Neural cell (in vitro differentiated cells): ENCODE measurements at regions not wholly inside any gene's neighbourhood (a gene's known extent, or its start where the extent isn't known, plus 50 kb on each side); places are given as distances from the start of the nearest gene placed in this dataset.

Source experiments
- H2AFZ ChIP-seq: fragments of 200-600, 300-800 bp; sonication (generic), shearing (Covaris generic); 2 replicates; pipeline ENCODE4 v1.6.0; 2014; ENCODE audit warnings: low read depth, mild to moderate bottlenecking, antibody characterized with exemption, low read length, moderate library complexity
- H3F3A ChIP-seq: fragments of 200-600 bp; shearing (Covaris generic); 2 replicates; pipeline ENCODE4 v1.6.1; 2016; ENCODE audit warnings: mild to moderate bottlenecking, moderate library complexity, mixed read lengths, antibody characterized with exemption, low read length; ENCODE audit not compliant: insufficient read depth, poor library complexity, severe bottlenecking
- H3K27ac ChIP-seq: fragments of 200-600, 300-800 bp; sonication (generic), shearing (Covaris generic); 2 replicates; pipeline ENCODE4 v1.5.1; 2014; ENCODE audit warnings: mild to moderate bottlenecking, low read length, moderate library complexity
- H3K27me3 ChIP-seq: fragments of 300-800, 200-600 bp; sonication (generic), shearing (Covaris generic); 2 replicates; pipeline ENCODE4 v1.6.0; 2014; ENCODE audit warnings: mild to moderate bottlenecking, low read depth, low read length, moderate library complexity; ENCODE audit not compliant: insufficient read depth
- H3K36me3 ChIP-seq: fragments of 300-800, 200-600 bp; sonication (generic), shearing (Covaris generic); 2 replicates; pipeline ENCODE4 v1.5.1; 2014; ENCODE audit warnings: mild to moderate bottlenecking, antibody characterized with exemption, low read length, moderate library complexity; ENCODE audit not compliant: insufficient read depth
- H3K4me2 ChIP-seq: fragments of 300-800, 200-600 bp; sonication (generic), shearing (Covaris generic); 2 replicates; pipeline ENCODE4 v1.6.0; 2014; ENCODE audit warnings: mild to moderate bottlenecking, low read length
- H3K4me3 ChIP-seq: fragments of 300-800, 200-600 bp; sonication (generic), shearing (Covaris generic); 2 replicates; pipeline ENCODE4 v1.5.1; 2014; ENCODE audit warnings: mild to moderate bottlenecking, low read length, moderate library complexity
- H3K79me2 ChIP-seq: fragments of 200-600 bp; shearing (Covaris generic); replicated peaks from 2 replicates; pipeline ENCODE4 v1.6.0; 2014; ENCODE audit warnings: mild to moderate bottlenecking, low read length, moderate library complexity; ENCODE audit not compliant: insufficient read depth
- H3K9ac ChIP-seq: fragments of 300-800, 200-600 bp; sonication (generic), shearing (Covaris generic); 2 replicates; pipeline ENCODE4 v1.6.1; 2016; ENCODE audit warnings: mild to moderate bottlenecking, low read length, mixed read lengths
- H3K9me2 ChIP-seq: fragments of 200-600 bp; shearing (Covaris generic); 2 replicates; pipeline ENCODE4 v1.6.1; 2016; ENCODE audit warnings: mild to moderate bottlenecking, low read length, mixed read lengths; ENCODE audit not compliant: insufficient read depth
- H3K9me3 ChIP-seq: fragments of 200-600, 300-800 bp; sonication (generic), shearing (Covaris generic); 2 replicates; pipeline ENCODE4 v1.6.1; 2016; ENCODE audit warnings: mild to moderate bottlenecking, mixed run types, low read length, moderate library complexity, mixed read lengths
- H4K20me1 ChIP-seq: fragments of 200-600 bp; shearing (Covaris generic); 2 replicates; pipeline ENCODE4 v1.6.1; 2016; ENCODE audit warnings: mild to moderate bottlenecking, mixed run types; ENCODE audit not compliant: insufficient read depth
- CTCF ChIP-seq: fragments of 450-650 bp; IDR thresholded peaks from 2 replicates; pipeline ENCODE4 v1.5.1; 2014; ENCODE audit warnings: antibody characterized with exemption, mild to moderate bottlenecking, moderate library complexity; ENCODE audit not compliant: poor library complexity, severe bottlenecking
- EP300 ChIP-seq: fragments of 450-650 bp; conservative IDR thresholded peaks from 2 replicates; pipeline ENCODE4 v1.6.1; 2014; ENCODE audit warnings: antibody characterized with exemption, mild to moderate bottlenecking, moderate library complexity; ENCODE audit not compliant: poor library complexity, severe bottlenecking
- EZH2 ChIP-seq: fragments of 200-600, 300-800 bp; shearing (Covaris generic), sonication (generic); IDR thresholded peaks from 2 replicates; pipeline ENCODE4 v1.6.1; 2014; ENCODE audit warnings: antibody characterized with exemption, low read length, borderline replicate concordance, mild to moderate bottlenecking; ENCODE audit not compliant: insufficient read depth, poor library complexity, severe bottlenecking
- MXI1 ChIP-seq: fragments of 450-650 bp; conservative IDR thresholded peaks from 2 replicates; pipeline ENCODE4 v1.6.1; 2014; ENCODE audit warnings: antibody characterized with exemption, mild to moderate bottlenecking; ENCODE audit not compliant: poor library complexity, severe bottlenecking
- POLR2AphosphoS5 ChIP-seq: IDR thresholded peaks from 2 replicates; pipeline ENCODE4 v1.6.1; 2012
- RAD21 ChIP-seq: fragments of 450-650 bp; conservative IDR thresholded peaks from 2 replicates; pipeline ENCODE4 v1.6.1; 2014; ENCODE audit warnings: antibody characterized with exemption, mild to moderate bottlenecking, moderate library complexity
- REST ChIP-seq: IDR thresholded peaks from 2 replicates; pipeline ENCODE4 v1.6.1; 2012; ENCODE audit warnings: borderline replicate concordance
- SMC3 ChIP-seq: fragments of 450-650 bp; conservative IDR thresholded peaks from 2 replicates; pipeline ENCODE4 v1.6.1; 2014; ENCODE audit warnings: antibody characterized with exemption, mild to moderate bottlenecking, moderate library complexity; ENCODE audit not compliant: poor library complexity
- TAF1 ChIP-seq: IDR thresholded peaks from 2 replicates; pipeline ENCODE4 v1.6.1; 2012; ENCODE audit warnings: low read depth

- H2AFZ ChIP-seq: no peak overlapping the region
- H3K9me3 ChIP-seq: no peaks in the 10 kb centered on the region
- no peaks in the 10 kb centered on the region for H3K27me3 ChIP-seq
- peak overlapping the region; percentile 11 for H3K9ac ChIP-seq
- H3K36me3 ChIP-seq: no peaks in the 10 kb centered on the region
- H3K27ac ChIP-seq: no peak overlapping the region
- H3F3A ChIP-seq: no peaks in the 10 kb centered on the region
- no peak overlapping the region for H3K4me3 ChIP-seq
- no peaks in the 10 kb centered on the region for H3K9me2 ChIP-seq
- no peak overlapping the region for H3K4me2 ChIP-seq
- no peaks in the 10 kb centered on the region for H4K20me1 ChIP-seq
- no peak for TF ChIP-seq SMC3
- H3K79me2 ChIP-seq: no peaks in the 10 kb centered on the region
Measured at GRCh38 chr1:36583980-36584782, 101.5 kb upstream of the CSF3R start.

- H3K4me3 ChIP-seq: no peak overlapping the region
- TF ChIP-seq POLR2AphosphoS5 (no peak), CTCF (no peak), TAF1 (no peak), EP300 (no peak), REST (no peak), MXI1 (no peak), EZH2 (no peak), RAD21 (no peak), SMC3 (no peak)
- H3K9me2 ChIP-seq: no peaks in the 10 kb centered on the region
- H3K27me3 ChIP-seq: no peaks in the 10 kb centered on the region
- no peak overlapping the region for H3K4me2 ChIP-seq
- no peaks in the 10 kb centered on the region for H3K9me3 ChIP-seq
- H4K20me1 ChIP-seq: no peaks in the 10 kb centered on the region
- H2AFZ ChIP-seq: no peak overlapping the region
- H3K36me3 ChIP-seq: no peaks in the 10 kb centered on the region
- no peak overlapping the region for H3K27ac ChIP-seq
- H3K79me2 ChIP-seq: no peaks in the 10 kb centered on the region
- no peak overlapping the region for H3K9ac ChIP-seq
- no peaks in the 10 kb centered on the region for H3F3A ChIP-seq
Measured at GRCh38 chr1:36583080-36583479, 100.4 kb upstream of the CSF3R start.
